Stimulated activated naive B cell treated with anti-CD40 and anti-IgM and Interleukin-4, amounts not matched to agents 10 μg/mL and 1 μg/mL and 100 μg/mL, for 72 hours (primary cell): ENCODE measurements at regions not wholly inside any gene's neighbourhood (a gene's known extent, or its start where the extent isn't known, plus 50 kb on each side); places are given as distances from the start of the nearest gene placed in this dataset.
A peak's percentile ranks its signal among the peaks of the same experiment; 100 is the strongest.

ENCODE experiments used
- ATAC-seq, 2 donors: fragments of 150-1000 bp; cut with Tn5 transposase; replicated peaks; 2 replicates each; pipeline ENCODE4 v1.10.0; 2021; ENCODE audit warnings: moderate library complexity in 1 of 2
- DNase-seq: peaks from one replicate; pipeline ENCODE4 v3.0.0; 2021
- H3K27ac Mint-ChIP-seq: one replicate; pipeline ENCODE4 v1.8.0; 2022; ENCODE audit warnings: mild to moderate bottlenecking, mixed read lengths
- H3K27me3 Mint-ChIP-seq, 2 donors: one replicate each; pipeline ENCODE4 v1.8.0; 2022; ENCODE audit warnings: mixed read lengths in 2 of 2
- H3K36me3 Mint-ChIP-seq, 2 donors: one replicate each; pipeline ENCODE4 v1.8.0; 2022; ENCODE audit warnings: mixed read lengths in 2 of 2, mild to moderate bottlenecking in 1 of 2
- H3K4me1 Mint-ChIP-seq, 2 donors: one replicate each; pipeline ENCODE4 v1.8.0; 2022; ENCODE audit warnings: mixed read lengths in 2 of 2, mild to moderate bottlenecking in 1 of 2
- H3K4me3 Mint-ChIP-seq, 2 donors: one replicate each; pipeline ENCODE4 v1.8.0; 2022; ENCODE audit warnings: mild to moderate bottlenecking in 2 of 2, mixed read lengths in 2 of 2, moderate library complexity in 1 of 2
- H3K9me3 Mint-ChIP-seq, 2 donors: one replicate each; pipeline ENCODE4 v1.8.0; 2022; ENCODE audit warnings: mixed read lengths in 2 of 2, mild to moderate bottlenecking in 1 of 2

DNA sequence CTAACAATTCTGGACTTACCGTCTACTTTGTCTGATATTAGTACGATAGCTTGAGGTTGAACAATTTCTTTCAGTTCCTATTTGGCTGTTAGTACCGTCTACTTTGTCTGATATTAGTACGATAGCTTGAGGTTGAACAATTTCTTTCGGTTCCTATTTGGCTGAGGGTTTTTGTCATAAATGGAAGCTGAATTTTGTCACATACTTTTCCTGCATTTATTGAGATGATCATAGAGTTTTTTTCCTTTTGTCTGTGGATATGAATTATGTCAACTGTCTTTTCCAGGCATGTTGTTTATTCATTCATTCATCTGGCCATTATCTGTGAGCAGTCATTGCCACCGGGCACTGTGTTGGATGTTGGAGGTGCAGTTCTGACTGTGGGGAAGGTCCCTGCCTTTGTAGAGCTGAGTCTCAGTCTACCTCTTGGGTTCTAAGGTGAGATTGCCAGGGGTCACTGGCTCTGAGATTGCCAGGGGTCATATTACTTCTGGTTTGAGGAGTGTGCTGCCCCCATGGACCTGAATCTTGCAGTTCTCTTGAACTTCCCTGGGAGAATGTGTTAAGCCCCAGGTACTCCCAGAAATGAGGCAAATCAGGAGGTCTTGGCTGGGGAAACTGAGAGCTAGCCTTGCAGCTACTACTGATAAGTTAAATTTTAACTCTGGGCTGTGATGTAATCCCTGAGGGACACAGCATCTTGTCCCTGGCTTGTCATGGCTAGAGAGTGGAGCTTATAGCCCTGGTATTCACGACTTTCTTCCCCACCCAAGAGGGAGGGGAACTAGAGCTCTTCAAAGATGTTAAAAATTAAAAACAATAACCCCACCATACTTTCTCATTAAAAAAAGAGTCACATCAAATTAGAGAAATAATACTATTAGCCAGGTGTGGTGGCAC, 89.1 kb upstream of the MBOAT2 start:
- Mint-ChIP-seq H3K4me3 (no peak overlapping the region), H3K4me1 (peaks cover 24 to 36% of the 10 kb centered on the region in 2 donors), H3K27me3 (peaks cover 30 to 33% of the 10 kb centered on the region in 2 donors), H3K9me3 (no peaks in the 10 kb centered on the region), H3K36me3 (peaks cover 0 to 2% of the 10 kb centered on the region in 2 donors), H3K27ac (no peak overlapping the region)
- ATAC-seq (peak; percentile 79 to 86), DNase-seq (no peak)

DNA sequence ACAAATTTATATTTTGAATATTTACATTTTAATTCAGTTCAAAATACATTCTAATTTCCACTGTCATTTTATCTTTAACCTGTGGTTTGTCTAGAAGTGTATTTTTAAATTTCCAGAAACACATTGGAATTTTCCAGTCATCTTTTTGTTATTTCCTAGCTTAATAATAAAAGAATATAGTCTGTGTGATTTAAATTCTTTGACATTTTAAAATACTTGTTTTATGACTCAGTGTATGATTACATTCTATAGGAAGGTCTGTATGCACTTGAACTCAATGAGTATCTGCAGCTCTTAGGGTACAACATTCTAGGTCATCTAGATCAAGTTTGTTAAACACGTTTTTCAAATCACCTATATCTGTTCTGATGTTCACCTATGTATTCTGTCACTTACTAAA, 88.3 kb upstream of the MBOAT2 start:
- ATAC-seq (no peak), DNase-seq (no peak)
- Mint-ChIP-seq H3K9me3 (no peaks in the 10 kb centered on the region), H3K36me3 (no peaks in the 10 kb centered on the region), H3K27me3 (peaks cover 29 to 30% of the 10 kb centered on the region in 2 donors), H3K4me3 (no peak overlapping the region), H3K4me1 (peaks cover 21 to 29% of the 10 kb centered on the region in 2 donors), H3K27ac (no peak overlapping the region)

DNA sequence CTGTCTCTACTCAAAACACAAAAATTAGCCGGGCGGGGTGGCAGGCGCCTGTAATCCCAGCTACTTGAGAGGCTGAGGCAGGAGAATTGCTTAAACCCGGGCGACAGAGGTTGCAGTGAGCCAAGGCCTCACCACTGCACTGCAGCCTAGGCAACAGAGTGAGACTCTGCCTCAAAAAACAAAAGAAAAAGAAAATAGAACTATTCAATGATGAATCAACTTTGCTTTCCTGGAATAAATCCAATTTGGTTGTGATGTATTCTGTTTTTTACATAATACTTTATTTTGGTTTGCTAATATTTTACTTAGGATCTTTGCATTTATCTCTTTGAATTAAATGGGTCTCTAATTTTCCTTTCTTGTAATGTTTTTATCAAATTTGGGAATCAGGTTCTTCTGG, 86.3 kb upstream of the MBOAT2 start:
- ATAC-seq (no peak), DNase-seq (no peak)
- H3K4me1 Mint-ChIP-seq, result peaks cover 19 to 21% of the 10 kb centered on the region in 2 donors

DNA sequence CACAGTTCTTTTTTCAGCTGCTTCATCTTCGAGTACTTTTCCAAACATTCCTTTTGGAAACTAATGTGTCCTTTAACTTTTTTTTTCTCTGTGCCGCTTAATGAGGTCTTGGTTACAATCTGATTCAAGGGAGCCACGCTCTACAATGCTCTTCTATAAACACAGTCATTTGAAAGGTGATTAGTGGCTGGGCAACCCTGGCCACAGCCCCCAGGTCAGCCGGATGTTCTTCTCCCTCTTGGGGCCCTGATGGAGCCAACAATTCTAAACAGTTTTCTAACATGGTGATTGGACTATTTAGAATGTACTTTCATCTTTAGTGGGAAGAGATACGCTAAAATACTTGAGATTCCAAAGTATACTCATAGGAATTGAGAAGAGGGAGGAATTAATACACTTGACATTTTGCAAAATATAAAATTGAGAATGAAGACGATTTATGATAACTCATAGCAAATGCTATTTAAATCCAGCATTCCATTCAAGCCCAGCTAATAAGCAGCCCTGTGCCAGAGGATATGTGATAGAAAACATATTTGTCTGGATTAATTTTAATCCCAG, 83.7 kb upstream of the MBOAT2 start:
- Mint-ChIP-seq H3K27me3 (peaks cover 0 to 4% of the 10 kb centered on the region in 2 donors), H3K9me3 (peaks cover 5 to 7% of the 10 kb centered on the region in 2 donors), H3K27ac (no peak overlapping the region), H3K4me3 (no peak overlapping the region), H3K4me1 (peaks cover 2 to 3% of the 10 kb centered on the region in 2 donors), H3K36me3 (no peaks in the 10 kb centered on the region)
- ATAC-seq (no peak), DNase-seq (no peak)

More for the DNA sequence above, 86.3 kb upstream of the MBOAT2 start:
- H3K27ac Mint-ChIP-seq, result no peak overlapping the region
- no peaks in the 10 kb centered on the region for H3K36me3 Mint-ChIP-seq
- no peak overlapping the region for H3K4me3 Mint-ChIP-seq
- H3K27me3 Mint-ChIP-seq, result peaks cover 16% of the 10 kb centered on the region in 2 donors
- H3K9me3 Mint-ChIP-seq, result no peaks in the 10 kb centered on the region

DNA sequence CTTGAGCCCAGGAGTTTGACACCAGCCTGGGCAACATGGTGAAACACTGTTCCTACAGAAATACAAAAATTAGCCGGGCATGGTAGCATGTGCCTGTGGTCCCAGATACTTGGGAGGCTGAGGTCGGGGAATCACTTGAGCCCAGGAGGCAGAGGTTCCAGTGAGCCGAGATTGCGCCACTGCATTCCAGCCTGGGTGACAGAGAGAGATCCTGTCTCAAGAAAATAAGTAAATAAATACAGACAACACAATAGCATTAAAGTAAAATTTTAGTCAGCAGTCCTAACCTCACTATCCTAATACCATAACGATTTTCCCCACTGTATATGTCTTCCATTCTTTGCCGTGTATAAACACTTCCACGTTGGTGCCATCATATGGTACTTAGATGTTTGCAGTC, 83.0 kb upstream of the MBOAT2 start:
- H3K27me3 Mint-ChIP-seq, result peaks cover 0 to 4% of the 10 kb centered on the region in 2 donors
- H3K27ac Mint-ChIP-seq, result no peak overlapping the region
- H3K4me3 Mint-ChIP-seq, result no peak overlapping the region
- ATAC-seq (no peak), DNase-seq (no peak)
- peaks cover 0 to 2% of the 10 kb centered on the region in 2 donors for H3K36me3 Mint-ChIP-seq
- H3K9me3 Mint-ChIP-seq, result peaks cover 9 to 12% of the 10 kb centered on the region in 2 donors
- H3K4me1 Mint-ChIP-seq, result no peaks in the 10 kb centered on the region

DNA sequence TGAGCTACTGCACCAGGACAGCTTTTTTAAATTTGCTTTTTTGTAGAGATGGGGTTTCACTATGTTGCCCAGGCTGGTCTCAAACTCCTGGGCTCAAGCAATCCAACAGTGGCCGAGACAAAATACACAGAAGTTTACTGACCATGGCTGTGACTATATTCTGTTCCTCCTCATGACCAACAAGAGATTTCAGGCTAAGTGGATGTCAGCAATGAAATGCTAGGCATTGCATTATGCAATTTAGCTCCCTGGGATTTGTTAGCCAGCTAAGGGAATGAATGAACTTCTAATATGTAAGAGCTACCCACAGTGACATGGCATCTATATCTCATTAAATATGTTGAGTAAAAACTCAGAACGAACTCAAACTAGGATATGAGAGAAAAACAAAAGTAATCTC, 81.9 kb upstream of the MBOAT2 start:
- H3K9me3 Mint-ChIP-seq, result peaks cover 13% of the 10 kb centered on the region in 2 donors
- no peak for DNase-seq
- no peak for ATAC-seq
- peaks cover 0 to 4% of the 10 kb centered on the region in 2 donors for H3K27me3 Mint-ChIP-seq
- no peak overlapping the region for H3K4me3 Mint-ChIP-seq
- peaks cover 0 to 3% of the 10 kb centered on the region in 2 donors for H3K36me3 Mint-ChIP-seq
- no peak overlapping the region for H3K27ac Mint-ChIP-seq
- H3K4me1 Mint-ChIP-seq, result no peaks in the 10 kb centered on the region

DNA sequence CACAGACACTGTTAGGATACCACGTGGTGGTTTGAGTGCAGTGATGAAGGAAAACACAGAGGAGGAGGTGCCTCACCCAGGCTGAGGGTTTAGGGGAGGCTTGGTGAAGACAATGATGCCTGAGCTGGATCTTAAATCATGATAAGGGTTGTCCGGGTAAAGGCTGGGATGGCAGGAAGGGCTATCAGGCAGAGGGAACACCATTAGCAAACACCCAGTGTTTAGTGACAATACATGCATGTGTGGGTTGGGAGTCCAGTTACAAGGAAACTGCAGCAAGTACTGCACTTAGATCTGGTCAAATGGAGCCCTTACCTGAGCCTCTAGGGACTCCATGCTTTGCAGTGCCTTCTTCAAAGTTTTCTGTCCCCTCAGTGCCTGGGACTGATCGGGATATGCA, 79.8 kb upstream of the MBOAT2 start:
- peaks cover 0 to 3% of the 10 kb centered on the region in 2 donors for H3K36me3 Mint-ChIP-seq
- peaks cover 0 to 7% of the 10 kb centered on the region in 2 donors for H3K27me3 Mint-ChIP-seq
- no peaks in the 10 kb centered on the region for H3K4me1 Mint-ChIP-seq
- no peak for DNase-seq
- H3K27ac Mint-ChIP-seq, result no peak overlapping the region
- no peak for ATAC-seq
- H3K9me3 Mint-ChIP-seq, result peaks cover 13 to 18% of the 10 kb centered on the region in 2 donors
- no peak overlapping the region for H3K4me3 Mint-ChIP-seq

DNA sequence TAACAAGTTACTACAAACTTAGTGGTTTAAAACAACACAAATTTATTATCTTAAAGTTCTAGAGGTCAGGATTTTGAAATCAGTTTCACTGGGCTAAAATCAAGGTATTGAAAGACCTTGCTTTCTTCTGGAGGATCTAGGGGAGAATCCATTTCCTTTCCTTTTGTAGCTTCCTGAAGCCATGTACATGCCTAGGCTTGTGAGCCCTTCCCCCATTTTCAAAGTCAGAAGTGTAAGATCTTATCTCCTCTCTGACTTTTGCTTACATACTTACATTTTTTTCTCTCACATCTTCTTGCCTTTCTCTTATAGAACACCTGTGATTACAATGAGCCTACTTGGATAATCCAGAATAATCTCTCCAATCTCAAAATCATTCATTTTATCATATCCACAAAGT, 78.7 kb upstream of the MBOAT2 start:
- Mint-ChIP-seq H3K27ac (no peak overlapping the region), H3K4me1 (no peaks in the 10 kb centered on the region), H3K9me3 (peaks cover 13 to 18% of the 10 kb centered on the region in 2 donors), H3K4me3 (no peak overlapping the region), H3K36me3 (peaks cover 0 to 3% of the 10 kb centered on the region in 2 donors), H3K27me3 (peaks cover 0 to 7% of the 10 kb centered on the region in 2 donors)
- no peak for ATAC-seq
- DNase-seq, result no peak

DNA sequence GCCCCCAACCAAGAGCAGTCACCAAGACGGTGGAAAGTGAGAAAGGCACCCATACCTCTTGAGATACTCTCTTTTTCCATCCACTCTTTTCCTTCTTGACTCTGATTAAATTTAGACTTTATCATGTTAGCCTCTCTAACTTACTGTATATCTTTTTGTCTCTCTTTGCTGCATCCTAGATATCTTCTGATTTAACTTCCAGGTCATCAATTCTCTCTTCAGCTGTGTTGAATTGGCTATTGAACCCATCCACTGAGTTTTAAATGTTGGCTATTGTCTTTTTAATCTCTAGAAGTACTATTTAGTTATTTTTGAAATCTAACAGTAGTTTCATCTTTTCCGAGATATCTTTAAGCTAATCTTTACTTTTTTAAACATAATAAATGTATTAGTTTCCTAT, 78.3 kb upstream of the MBOAT2 start:
- H3K36me3 Mint-ChIP-seq, result peaks cover 0 to 3% of the 10 kb centered on the region in 2 donors
- no peaks in the 10 kb centered on the region for H3K4me1 Mint-ChIP-seq
- ATAC-seq, result no peak
- H3K27ac Mint-ChIP-seq, result no peak overlapping the region
- H3K9me3 Mint-ChIP-seq, result peaks cover 13 to 18% of the 10 kb centered on the region in 2 donors
- DNase-seq, result no peak
- peaks cover 0 to 7% of the 10 kb centered on the region in 2 donors for H3K27me3 Mint-ChIP-seq
- no peak overlapping the region for H3K4me3 Mint-ChIP-seq

DNA sequence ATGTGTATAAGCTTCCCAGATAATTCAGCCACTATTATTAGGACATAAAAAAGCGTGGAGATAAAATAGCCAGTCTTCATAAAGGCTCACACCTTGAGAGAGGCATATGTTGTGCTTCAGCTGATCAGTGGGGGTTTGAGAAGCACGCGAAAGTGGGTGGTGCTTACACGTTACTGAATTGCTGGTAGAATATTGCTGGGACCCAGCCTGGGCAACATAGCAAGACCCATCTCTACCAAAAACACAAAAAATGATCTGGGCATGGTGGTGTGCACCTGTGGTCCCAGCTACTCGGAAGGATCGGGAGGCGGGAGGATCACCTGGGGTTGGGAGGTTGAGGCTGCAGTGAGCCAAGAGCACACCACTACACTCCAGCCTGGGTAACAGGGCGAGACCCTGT, 74.9 kb upstream of the MBOAT2 start:
- H3K27me3 Mint-ChIP-seq, result peaks cover 0 to 3% of the 10 kb centered on the region in 2 donors
- H3K4me1 Mint-ChIP-seq, result no peaks in the 10 kb centered on the region
- H3K9me3 Mint-ChIP-seq, result peaks cover 9 to 18% of the 10 kb centered on the region in 2 donors
- H3K36me3 Mint-ChIP-seq, result peaks cover 0 to 3% of the 10 kb centered on the region in 2 donors
- no peak overlapping the region for H3K27ac Mint-ChIP-seq
- no peak for DNase-seq
- H3K4me3 Mint-ChIP-seq, result no peak overlapping the region
- ATAC-seq, result no peak

DNA sequence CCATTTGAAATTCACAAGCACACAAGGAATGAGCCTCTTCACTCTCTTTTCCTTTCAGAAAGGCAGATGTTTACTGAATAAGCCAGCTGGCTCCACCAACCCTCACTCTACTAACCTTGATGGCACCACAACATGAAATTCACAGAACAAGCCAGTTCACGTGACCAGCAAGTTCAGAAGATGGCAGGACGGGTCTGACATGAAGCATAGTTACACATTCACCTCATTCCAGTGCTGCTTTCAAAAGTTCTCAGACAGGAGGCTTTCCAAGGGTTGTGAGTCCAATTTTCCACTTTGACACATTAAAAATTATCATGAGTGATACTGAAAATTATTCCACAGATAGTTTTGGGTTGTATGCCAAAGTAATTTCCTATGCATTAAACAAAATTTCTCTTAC, 74.2 kb upstream of the MBOAT2 start:
- Mint-ChIP-seq H3K4me3 (no peak overlapping the region), H3K27me3 (peaks cover 0 to 3% of the 10 kb centered on the region in 2 donors), H3K36me3 (peaks cover 0 to 3% of the 10 kb centered on the region in 2 donors), H3K27ac (no peak overlapping the region), H3K4me1 (no peaks in the 10 kb centered on the region), H3K9me3 (peaks cover 9 to 15% of the 10 kb centered on the region in 2 donors)
- DNase-seq (no peak), ATAC-seq (no peak)

DNA sequence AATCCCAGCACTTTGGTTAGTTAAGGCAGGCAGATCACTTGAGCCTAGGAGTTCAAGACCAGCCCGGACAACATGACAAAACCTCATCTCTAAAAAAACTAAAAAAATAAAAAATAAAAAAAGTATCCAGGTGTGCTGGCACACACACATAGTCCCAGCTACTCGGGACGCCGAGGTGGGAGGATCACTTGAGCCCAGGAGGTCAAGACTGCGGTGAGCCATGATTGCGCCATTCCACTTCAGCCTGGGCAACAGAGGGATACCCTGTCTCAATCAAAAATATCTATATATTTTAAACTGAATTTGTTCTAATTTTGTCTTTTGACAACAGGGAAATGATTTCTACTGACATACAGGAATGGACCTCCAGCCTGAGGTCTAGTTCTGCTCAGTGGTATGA, 73.3 kb upstream of the MBOAT2 start:
- Mint-ChIP-seq H3K27me3 (peaks cover 6 to 8% of the 10 kb centered on the region in 2 donors), H3K9me3 (peaks cover 4 to 12% of the 10 kb centered on the region in 2 donors)
- ATAC-seq, result no peak

DNA sequence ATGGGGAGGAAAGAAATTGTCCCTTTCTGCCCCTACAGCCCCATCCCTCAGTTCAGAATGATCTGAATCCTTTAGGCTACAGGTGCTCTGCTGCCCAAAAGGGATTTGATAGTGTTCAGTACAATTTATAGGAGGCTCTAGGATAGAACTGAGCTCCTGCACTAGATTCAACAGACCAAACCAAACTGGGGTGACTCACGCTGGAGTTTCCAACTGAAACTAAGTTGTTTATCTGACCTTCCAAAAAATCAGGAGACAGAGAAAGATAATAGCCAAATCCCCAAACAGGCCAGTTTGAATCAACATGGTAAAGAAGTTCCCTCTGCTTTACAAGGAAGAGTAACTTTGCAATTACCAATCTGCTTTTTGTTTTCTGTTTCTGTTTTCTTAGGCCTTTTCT, 72.7 kb upstream of the MBOAT2 start:
- H3K4me3 Mint-ChIP-seq, result no peak overlapping the region
- DNase-seq (no peak), ATAC-seq (no peak)
- no peak overlapping the region for H3K27ac Mint-ChIP-seq
- peaks cover 10 to 13% of the 10 kb centered on the region in 2 donors for H3K27me3 Mint-ChIP-seq
- H3K4me1 Mint-ChIP-seq, result no peaks in the 10 kb centered on the region
- peaks cover 0 to 8% of the 10 kb centered on the region in 2 donors for H3K9me3 Mint-ChIP-seq
- H3K36me3 Mint-ChIP-seq, result no peaks in the 10 kb centered on the region

More for the DNA sequence above, 73.3 kb upstream of the MBOAT2 start:
- Mint-ChIP-seq H3K4me1 (no peaks in the 10 kb centered on the region), H3K27ac (no peak overlapping the region), H3K4me3 (no peak overlapping the region), H3K36me3 (peaks cover 0 to 3% of the 10 kb centered on the region in 2 donors)
- no peak for DNase-seq

DNA sequence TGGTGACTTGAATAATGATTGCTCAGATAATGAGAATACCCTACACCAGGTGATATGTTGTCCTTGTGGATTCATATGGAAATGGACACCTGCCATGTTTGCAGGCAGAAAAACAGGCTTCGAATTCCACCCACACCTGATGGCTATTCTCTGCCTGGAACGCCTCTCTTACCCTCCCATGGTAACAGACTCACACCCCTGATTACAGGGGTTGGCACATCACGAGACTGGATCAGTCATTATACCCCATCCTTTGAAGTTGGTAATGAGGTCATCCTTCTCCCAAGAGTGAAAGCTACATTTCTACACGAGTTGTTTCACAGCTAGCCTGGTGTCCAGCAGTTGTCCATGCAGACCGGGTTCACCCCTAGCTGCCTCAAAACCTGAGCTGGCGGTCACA, 71.4 kb upstream of the MBOAT2 start:
- ATAC-seq (no peak), DNase-seq (no peak)
- Mint-ChIP-seq H3K4me3 (no peak overlapping the region), H3K27ac (no peak overlapping the region), H3K9me3 (peaks cover 0 to 7% of the 10 kb centered on the region in 2 donors), H3K4me1 (no peaks in the 10 kb centered on the region), H3K36me3 (no peaks in the 10 kb centered on the region), H3K27me3 (peaks cover 13 to 18% of the 10 kb centered on the region in 2 donors)
